ENCODE measurements at regions not wholly inside any gene's neighbourhood (a gene's known extent, or its start where the extent isn't known, plus 50 kb on each side); places are given as distances from the start of the nearest gene placed in this dataset.
"Not testable (repeated sequence)": the region's sequence is repeated elsewhere in the genome, so short reads cannot be mapped to it uniquely, and the experiment has no call there.

GRCh38 chr6:4346659-4347333, 211.4 kb upstream of the ECI2 start:
- DNase-seq, result no peak

- DNase-seq, result no peak
Observed at GRCh38 chr6:4345543-4345942, 210.2 kb upstream of the ECI2 start.

- DNase-seq, result no peak
Observed at GRCh38 chr6:4344317-4344899, 209.0 kb upstream of the ECI2 start.

- DNase-seq, result no peak
Observed at GRCh38 chr6:4342407-4343137, 207.2 kb upstream of the ECI2 start.

- DNase-seq, result no peak
Observed at GRCh38 chr6:4341078-4341797, 205.9 kb upstream of the ECI2 start.

- no peak for DNase-seq
Observed at GRCh38 chr6:4340544-4340943, 205.2 kb upstream of the ECI2 start.

GRCh38 chr6:4338884-4339283, 203.5 kb upstream of the ECI2 start:
- no peak for DNase-seq

GRCh38 chr6:4336778-4337442, 201.5 kb upstream of the ECI2 start:
- DNase-seq, result no peak

GRCh38 chr6:4336084-4336483, 200.7 kb upstream of the ECI2 start:
- DNase-seq, result no peak

- DNase-seq, result not testable (repeated sequence)
Observed at GRCh38 chr6:4334158-4334740, 198.9 kb upstream of the ECI2 start.

- DNase-seq, result no peak
Observed at GRCh38 chr6:4327841-4328240, 192.5 kb upstream of the ECI2 start.

- DNase-seq, result no peak
Observed at GRCh38 chr6:4324746-4325145, 189.4 kb upstream of the ECI2 start.

- no peak for DNase-seq
Observed at GRCh38 chr6:4323322-4323721, 187.9 kb upstream of the ECI2 start.

- no peak for DNase-seq
Observed at GRCh38 chr6:4322846-4323309, 187.5 kb upstream of the ECI2 start.

GRCh38 chr6:4322134-4322845, 186.9 kb upstream of the ECI2 start:
- no peak for DNase-seq

- DNase-seq, result no peak
Observed at GRCh38 chr6:4320860-4321259, 185.5 kb upstream of the ECI2 start.

GRCh38 chr6:4319981-4320683, 184.8 kb upstream of the ECI2 start:
- DNase-seq, result no peak

GRCh38 chr6:4318321-4318720, 182.9 kb upstream of the ECI2 start:
- no peak for DNase-seq

- DNase-seq, result no peak
Observed at GRCh38 chr6:4316867-4317400, 181.6 kb upstream of the ECI2 start.

GRCh38 chr6:4314201-4314707, 178.9 kb upstream of the ECI2 start:
- DNase-seq, result no peak

All from activated naive CD4-positive, alpha-beta T cell (primary cell).